ENCODE measurements at regions not wholly inside any gene's neighbourhood (a gene's known extent, or its start where the extent isn't known, plus 50 kb on each side); places are given as distances from the start of the nearest gene placed in this dataset.

DNA sequence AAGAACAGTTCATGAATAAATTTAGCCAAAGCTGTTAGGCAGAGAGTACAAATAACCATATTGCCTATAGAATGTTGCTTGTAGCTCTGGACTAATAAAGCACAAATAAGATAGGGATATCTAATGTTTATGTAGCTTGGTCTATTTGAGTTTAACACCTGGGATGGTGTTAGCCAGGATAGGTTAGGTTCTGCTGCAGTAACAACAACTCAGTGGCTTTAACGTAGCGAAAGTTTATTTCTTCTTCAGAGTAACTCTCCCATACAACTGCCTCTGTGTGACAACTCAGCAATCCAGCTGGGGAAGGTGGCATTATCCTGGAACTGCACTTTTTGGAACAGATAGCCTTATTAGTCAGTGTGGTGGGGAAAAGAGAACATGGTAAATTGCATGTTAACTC is 52.2 kb upstream of the STEAP4 start:
- TF ChIP-seq EZH2 (IDR thresholded peaks at IDR 0.05; ENCODE audit: insufficient read depth, poor library complexity, severe bottlenecking) (no peak), EZH2phosphoT487 (IDR thresholded peaks at IDR 0.05; ENCODE audit: insufficient read depth, low read depth) (no peak)

Data from GM23248 (cell line).